IgD-negative memory B cell (primary cell): ENCODE measurements at regions not wholly inside any gene's neighbourhood (a gene's known extent, or its start where the extent isn't known, plus 50 kb on each side); places are given as distances from the start of the nearest gene placed in this dataset.
"Not testable (repeated sequence)": the region's sequence is repeated elsewhere in the genome, so short reads cannot be mapped to it uniquely, and the experiment has no call there.

Experiments
- H3K27ac Mint-ChIP-seq, 3 donors: one replicate each; pipeline ENCODE4 v1.8.0; 2020 to 2022; ENCODE audit warnings: mild to moderate bottlenecking in 3 of 3, mixed read lengths in 3 of 3, moderate library complexity in 1 of 3
- H3K27me3 Mint-ChIP-seq: one replicate; pipeline ENCODE4 v1.8.0; 2021; ENCODE audit warnings: mixed read lengths
- H3K36me3 Mint-ChIP-seq: one replicate; pipeline ENCODE4 v1.8.0; 2020; ENCODE audit warnings: mild to moderate bottlenecking, mixed read lengths
- H3K4me1 Mint-ChIP-seq, 3 donors: one replicate each; pipeline ENCODE4 v1.8.0; 2020 to 2022; ENCODE audit warnings: mixed read lengths in 3 of 3, mild to moderate bottlenecking in 1 of 3
- H3K4me3 Mint-ChIP-seq, 4 donors: one replicate each; pipeline ENCODE4 v1.8.0; 2020 to 2022; ENCODE audit warnings: mild to moderate bottlenecking in 4 of 4, mixed read lengths in 4 of 4, moderate library complexity in 3 of 4
- H3K9me3 Mint-ChIP-seq, 3 donors: one replicate each; pipeline ENCODE4 v1.8.0; 2020 to 2021; ENCODE audit warnings: mixed read lengths in 3 of 3, mild to moderate bottlenecking in 1 of 3

DNA sequence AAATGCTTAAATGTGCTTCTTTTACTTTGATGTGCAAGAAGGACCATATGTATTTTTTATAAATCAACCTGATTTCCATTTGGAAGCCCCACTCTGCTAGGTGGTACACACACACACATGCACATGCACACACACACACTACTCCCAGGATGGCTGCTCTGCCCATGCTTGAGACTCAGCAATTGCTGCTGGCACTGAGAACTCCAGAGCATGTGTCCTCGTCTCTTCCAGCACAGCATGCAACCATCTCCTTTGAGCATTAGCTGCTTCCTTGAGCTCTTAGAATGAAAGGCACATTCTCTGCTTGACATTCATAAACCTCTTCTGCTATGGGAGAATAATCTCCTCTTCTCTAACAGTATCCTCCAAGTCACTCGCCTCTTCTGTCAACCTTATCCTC, 115.9 kb downstream of the FEM1C start:
- Mint-ChIP-seq H3K9me3 (no peaks in the 10 kb centered on the region), H3K4me3 (no peak overlapping the region), H3K36me3 (no peaks in the 10 kb centered on the region), H3K27me3 (peaks cover 5% of the 10 kb centered on the region), H3K27ac (no peak overlapping the region), H3K4me1 (peaks cover 0 to 5% (median 4%) of the 10 kb centered on the region in 3 donors)

DNA sequence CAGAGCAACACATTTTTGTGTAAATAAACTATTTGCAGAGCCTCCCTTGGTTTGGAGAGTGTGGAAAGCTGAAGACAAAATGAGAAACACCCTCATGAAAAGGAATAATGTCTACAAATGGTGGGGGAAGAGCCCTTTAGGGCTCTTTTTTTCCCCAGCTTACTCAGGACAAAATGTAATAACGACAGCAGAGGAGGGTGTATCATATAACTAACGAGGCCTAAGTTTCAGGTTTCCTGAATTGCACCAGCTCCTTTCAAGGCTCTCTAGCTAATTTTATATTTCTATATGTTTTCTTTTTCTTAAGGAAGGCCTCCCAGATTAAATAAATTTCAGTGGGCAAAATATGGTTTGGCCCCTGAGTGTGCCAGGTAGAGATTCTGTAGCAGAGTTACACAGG, 116.3 kb downstream of the FEM1C start:
- no peak overlapping the region for H3K27ac Mint-ChIP-seq
- H3K4me1 Mint-ChIP-seq = peaks cover 0 to 5% (median 4%) of the 10 kb centered on the region in 3 donors
- H3K9me3 Mint-ChIP-seq = no peaks in the 10 kb centered on the region
- H3K36me3 Mint-ChIP-seq = no peaks in the 10 kb centered on the region
- no peak overlapping the region for H3K4me3 Mint-ChIP-seq
- peaks cover 2% of the 10 kb centered on the region for H3K27me3 Mint-ChIP-seq

DNA sequence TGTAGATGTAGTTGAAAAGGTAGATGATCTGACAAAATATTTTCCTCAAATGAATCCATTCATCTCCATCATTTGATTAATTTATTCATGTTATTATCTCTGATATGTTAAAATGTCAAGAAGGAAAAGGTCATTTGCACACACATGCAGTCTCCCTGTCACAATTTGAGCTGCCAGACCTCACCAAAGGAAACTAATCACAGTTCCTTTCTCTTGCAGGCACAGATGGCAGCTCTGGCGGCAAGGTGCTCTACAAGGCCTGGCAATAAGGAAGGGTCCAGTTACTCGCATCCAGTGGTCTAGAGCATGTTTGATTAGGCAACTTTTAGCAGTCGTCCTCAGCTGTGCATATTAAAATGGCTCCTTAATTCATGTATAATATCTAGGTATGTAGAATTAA, 120.1 kb downstream of the FEM1C start:
- Mint-ChIP-seq H3K4me1 (no peaks in the 10 kb centered on the region), H3K27me3 (peaks cover 2% of the 10 kb centered on the region), H3K36me3 (no peaks in the 10 kb centered on the region), H3K9me3 (no peaks in the 10 kb centered on the region), H3K27ac (no peak overlapping the region), H3K4me3 (no peak overlapping the region)

DNA sequence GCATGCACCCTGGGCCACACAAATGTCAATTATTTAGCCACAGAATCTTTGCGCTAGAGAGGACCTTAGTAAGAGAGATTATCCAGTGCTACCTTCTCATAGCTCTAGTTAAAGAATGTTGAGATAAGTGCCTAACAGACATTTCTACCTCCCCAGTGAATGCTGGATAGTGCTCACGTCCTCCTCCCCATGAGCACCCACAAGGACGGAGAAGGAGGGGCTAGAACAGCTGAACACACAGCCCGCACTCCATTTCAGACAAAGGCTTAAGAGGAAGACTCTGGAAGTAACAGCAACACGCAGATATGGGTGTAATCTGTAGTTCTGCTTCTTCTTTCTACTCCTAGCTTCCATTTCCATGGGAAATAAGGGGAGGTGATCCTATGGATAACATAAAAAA, 120.5 kb downstream of the FEM1C start:
- no peaks in the 10 kb centered on the region for H3K36me3 Mint-ChIP-seq
- no peak overlapping the region for H3K27ac Mint-ChIP-seq
- peaks cover 2% of the 10 kb centered on the region for H3K27me3 Mint-ChIP-seq
- H3K4me1 Mint-ChIP-seq = no peaks in the 10 kb centered on the region
- no peak overlapping the region for H3K4me3 Mint-ChIP-seq
- no peaks in the 10 kb centered on the region for H3K9me3 Mint-ChIP-seq

DNA sequence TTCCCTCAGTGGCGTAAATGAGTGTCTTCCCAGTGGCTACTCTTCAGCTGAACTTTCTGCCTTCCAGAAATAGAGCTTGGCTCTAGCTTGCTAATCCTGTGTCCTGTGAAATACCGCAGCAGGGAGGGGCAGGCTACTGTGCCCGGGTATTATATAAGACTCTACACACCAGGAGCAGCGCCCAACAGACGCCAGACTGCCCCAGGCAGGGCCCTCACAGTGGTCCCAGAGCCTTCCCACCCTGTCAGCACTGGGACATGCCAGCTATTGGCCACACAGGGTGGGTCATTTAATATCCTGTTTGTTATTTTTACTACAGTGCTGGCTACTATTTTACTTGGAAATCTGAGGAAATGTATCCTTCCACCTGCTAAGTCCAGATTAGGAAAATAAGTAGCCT, 121.0 kb downstream of the FEM1C start:
- H3K27ac Mint-ChIP-seq = no peak overlapping the region
- peaks cover 0 to 2% (median 0%) of the 10 kb centered on the region in 3 donors for H3K4me1 Mint-ChIP-seq
- H3K4me3 Mint-ChIP-seq = no peak overlapping the region
- H3K9me3 Mint-ChIP-seq = no peaks in the 10 kb centered on the region
- peaks cover 2% of the 10 kb centered on the region for H3K27me3 Mint-ChIP-seq
- H3K36me3 Mint-ChIP-seq = no peaks in the 10 kb centered on the region

GRCh38 chr5:115423051-115423450, 121.5 kb downstream of the FEM1C start:
- H3K4me1 Mint-ChIP-seq = peaks cover 0 to 2% (median 0%) of the 10 kb centered on the region in 3 donors
- H3K27ac Mint-ChIP-seq = no peak overlapping the region
- peaks cover 2% of the 10 kb centered on the region for H3K27me3 Mint-ChIP-seq
- no peaks in the 10 kb centered on the region for H3K36me3 Mint-ChIP-seq
- H3K9me3 Mint-ChIP-seq = no peaks in the 10 kb centered on the region
- H3K4me3 Mint-ChIP-seq = no peak overlapping the region

DNA sequence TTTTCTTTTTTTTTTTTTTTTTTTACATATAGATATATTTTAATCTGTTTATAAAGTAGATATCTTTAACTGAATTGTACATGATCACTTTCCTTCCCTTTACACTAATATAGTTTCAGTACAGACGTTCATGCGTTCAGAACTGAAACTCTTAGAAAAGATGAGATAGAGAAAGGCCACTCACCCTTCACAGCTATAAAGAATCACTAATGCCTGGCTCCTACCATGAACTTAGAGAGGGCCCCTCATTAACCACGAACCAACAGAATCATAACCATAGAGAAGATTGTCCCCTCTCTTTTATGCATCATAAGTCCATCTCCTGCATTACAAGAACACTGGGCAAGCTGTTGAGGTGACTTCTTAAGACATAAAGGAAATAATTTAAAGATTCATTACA, 123.8 kb downstream of the FEM1C start:
- H3K4me3 Mint-ChIP-seq, H3K27ac Mint-ChIP-seq, H3K36me3 Mint-ChIP-seq, H3K27me3 Mint-ChIP-seq, H3K9me3 Mint-ChIP-seq, H3K4me1 Mint-ChIP-seq: not testable (repeated sequence)

- Mint-ChIP-seq H3K36me3 (no peaks in the 10 kb centered on the region), H3K27me3 (peaks cover 2% of the 10 kb centered on the region), H3K27ac (peak overlapping the region in 1 of 3 donors; percentile 32), H3K9me3 (no peaks in the 10 kb centered on the region), H3K4me1 (peaks cover 0 to 2% (median 0%) of the 10 kb centered on the region in 3 donors), H3K4me3 (no peak overlapping the region)
Observed at GRCh38 chr5:115419846-115420585, 123.6 kb upstream of the CCDC112 start.

DNA sequence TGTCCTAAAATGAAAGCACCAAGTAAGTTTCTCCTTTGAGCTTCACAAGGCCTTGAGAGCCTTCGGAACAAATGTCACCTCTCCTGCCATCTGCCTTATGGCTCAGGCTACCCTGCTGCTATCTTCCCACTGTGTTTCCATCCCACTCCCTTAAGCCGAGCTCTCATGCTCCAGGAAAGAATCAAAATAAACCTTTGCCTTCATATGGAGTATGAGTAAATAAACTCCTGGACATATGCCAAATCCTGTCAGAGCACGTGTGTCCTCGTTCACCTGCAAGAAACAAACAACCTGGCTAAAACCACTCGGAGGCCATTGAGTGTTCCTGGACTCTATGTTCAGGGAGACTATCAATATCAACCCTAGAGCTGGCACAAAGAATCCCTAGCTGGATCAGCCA, 122.3 kb upstream of the CCDC112 start:
- Mint-ChIP-seq H3K4me3 (no peak overlapping the region), H3K9me3 (no peaks in the 10 kb centered on the region), H3K4me1 (peaks cover 0 to 2% (median 2%) of the 10 kb centered on the region in 3 donors), H3K27ac (no peak overlapping the region), H3K36me3 (no peaks in the 10 kb centered on the region), H3K27me3 (no peaks in the 10 kb centered on the region)

- peaks cover 0 to 2% (median 2%) of the 10 kb centered on the region in 3 donors for H3K4me1 Mint-ChIP-seq
- no peaks in the 10 kb centered on the region for H3K27me3 Mint-ChIP-seq
- H3K36me3 Mint-ChIP-seq = no peaks in the 10 kb centered on the region
- H3K27ac Mint-ChIP-seq = no peak overlapping the region
- no peak overlapping the region for H3K4me3 Mint-ChIP-seq
- no peaks in the 10 kb centered on the region for H3K9me3 Mint-ChIP-seq
Observed at GRCh38 chr5:115417076-115417475, 120.6 kb upstream of the CCDC112 start.

- Mint-ChIP-seq H3K36me3 (no peaks in the 10 kb centered on the region), H3K27ac (peak overlapping the region in 1 of 3 donors; percentile 45), H3K9me3 (no peaks in the 10 kb centered on the region), H3K4me3 (no peak overlapping the region), H3K4me1 (peaks cover 0 to 2% (median 2%) of the 10 kb centered on the region in 3 donors), H3K27me3 (no peaks in the 10 kb centered on the region)
Observed at GRCh38 chr5:115415143-115415491, 118.7 kb upstream of the CCDC112 start.

DNA sequence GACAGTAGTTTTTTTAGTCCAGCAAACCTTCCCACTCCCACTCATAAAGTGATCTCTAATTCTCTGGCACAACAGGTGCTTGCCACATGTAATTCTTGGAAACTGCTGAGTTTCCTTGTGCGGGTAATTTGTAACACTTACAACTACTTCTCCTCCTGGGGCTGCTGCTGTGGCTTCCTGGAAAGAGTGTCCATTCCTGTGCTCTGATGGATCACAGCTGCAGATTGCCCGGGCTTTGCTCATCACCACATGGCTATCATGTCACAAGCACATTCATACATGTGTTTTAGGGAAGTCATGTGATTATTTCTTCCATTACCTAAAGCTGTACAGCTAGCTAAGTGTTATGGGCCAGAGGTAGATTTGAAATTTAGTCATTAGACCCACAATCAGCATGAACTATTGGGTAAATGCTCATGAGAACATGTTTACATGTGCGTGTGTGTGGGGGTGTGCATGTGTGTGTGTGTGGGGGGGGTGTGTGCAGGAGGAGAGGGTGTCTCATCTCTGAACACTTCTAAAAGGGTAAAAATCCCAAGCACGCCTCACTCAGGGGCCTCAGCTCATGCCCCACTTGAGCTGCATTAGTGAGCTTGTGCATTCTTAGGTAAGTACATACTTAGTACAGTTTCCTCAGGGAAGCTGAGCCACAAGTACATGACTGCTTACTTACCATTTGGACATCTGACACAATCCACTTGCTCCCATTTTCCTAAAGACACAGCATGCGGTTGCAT, 118.1 kb upstream of the CCDC112 start:
- no peaks in the 10 kb centered on the region for H3K36me3 Mint-ChIP-seq
- no peaks in the 10 kb centered on the region for H3K9me3 Mint-ChIP-seq
- peaks cover 0 to 2% (median 2%) of the 10 kb centered on the region in 3 donors for H3K4me1 Mint-ChIP-seq
- no peaks in the 10 kb centered on the region for H3K27me3 Mint-ChIP-seq
- no peak overlapping the region for H3K4me3 Mint-ChIP-seq
- peak overlapping the region in 1 of 3 donors; percentile 66 for H3K27ac Mint-ChIP-seq

DNA sequence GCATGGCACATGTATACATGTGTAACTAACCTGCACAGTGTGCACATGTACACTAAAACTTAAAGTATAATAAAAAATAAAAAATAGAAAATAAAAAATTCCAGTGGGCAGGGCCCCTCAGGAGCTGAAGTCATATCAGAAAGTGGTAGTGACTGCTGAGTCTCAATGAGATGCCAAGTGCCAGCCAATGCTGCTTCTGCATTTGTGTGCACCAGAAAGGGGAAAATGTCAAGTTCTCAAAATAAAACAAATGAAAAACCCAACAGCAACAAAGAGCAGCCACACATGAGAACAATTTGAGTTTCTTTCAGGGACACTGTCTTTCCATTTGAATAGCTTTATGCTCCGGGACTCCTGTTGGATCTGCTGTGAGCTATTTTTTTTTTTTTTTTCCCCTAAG, 117.2 kb upstream of the CCDC112 start:
- Mint-ChIP-seq H3K9me3 (no peaks in the 10 kb centered on the region), H3K4me1 (peaks cover 0 to 2% (median 0%) of the 10 kb centered on the region in 3 donors), H3K27ac (peak overlapping the region in 1 of 3 donors; percentile 66), H3K27me3 (peaks cover 4% of the 10 kb centered on the region), H3K36me3 (no peaks in the 10 kb centered on the region), H3K4me3 (no peak overlapping the region)

GRCh38 chr5:115409094-115409493, 112.6 kb upstream of the CCDC112 start:
- Mint-ChIP-seq H3K9me3 (peaks cover 0 to 4% (median 0%) of the 10 kb centered on the region in 3 donors), H3K4me3 (no peak overlapping the region), H3K4me1 (no peaks in the 10 kb centered on the region), H3K27me3 (peaks cover 4% of the 10 kb centered on the region), H3K27ac (peak overlapping the region in 1 of 3 donors; percentile 4), H3K36me3 (peaks cover 2% of the 10 kb centered on the region)

DNA sequence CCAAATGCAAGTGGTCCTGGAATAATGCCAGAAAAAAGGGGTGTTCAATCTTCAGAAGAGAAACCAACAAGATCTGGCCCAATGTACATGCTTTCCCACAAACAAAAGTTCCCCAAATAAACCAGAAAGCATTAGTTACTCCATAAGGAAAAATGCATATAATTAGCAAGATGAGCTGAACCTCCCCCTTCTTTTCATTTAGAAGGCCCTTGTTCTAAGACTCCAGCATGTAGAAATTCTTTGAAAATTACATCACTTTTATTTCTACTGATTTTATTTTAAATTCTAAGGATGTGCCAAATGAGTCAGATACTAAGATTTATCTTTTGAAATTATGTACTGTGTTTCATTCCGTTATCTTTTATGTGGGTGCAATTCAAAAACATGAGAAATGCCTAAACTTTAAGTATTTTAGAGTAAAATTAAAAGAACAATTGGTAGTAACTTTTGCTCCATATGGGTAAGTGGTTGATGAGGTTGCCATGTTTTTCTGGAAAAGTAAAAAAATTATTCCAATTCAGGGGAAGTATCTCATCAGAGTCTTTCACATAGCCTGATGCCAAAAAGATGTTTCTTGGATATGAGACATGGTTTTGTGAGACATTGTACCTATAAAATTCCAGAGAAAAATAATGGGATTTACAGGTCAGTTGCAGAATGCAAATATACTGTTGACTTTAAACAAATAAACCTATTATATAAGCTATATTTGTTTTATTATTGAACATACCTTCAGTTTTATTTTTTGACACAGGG, 106.5 kb upstream of the CCDC112 start:
- Mint-ChIP-seq H3K27ac (no peak overlapping the region), H3K27me3 (no peaks in the 10 kb centered on the region), H3K9me3 (peaks cover 0 to 10% (median 2%) of the 10 kb centered on the region in 3 donors), H3K4me1 (no peaks in the 10 kb centered on the region), H3K4me3 (no peak overlapping the region), H3K36me3 (peaks cover 2% of the 10 kb centered on the region)
